ENCODE measurements at regions not wholly inside any gene's neighbourhood (a gene's known extent, or its start where the extent isn't known, plus 50 kb on each side); places are given as distances from the start of the nearest gene placed in this dataset.

GRCh38 chr2:242032780-242033656 is 163.5 kb downstream of the RTP5 start:
- H3K9ac ChIP-seq = no peak overlapping the region
- H3K9me3 ChIP-seq = peaks cover 6% of the 10 kb centered on the region
- H3K4me3 ChIP-seq = no peak overlapping the region
- H3K27ac ChIP-seq = no peak overlapping the region
- no peaks in the 10 kb centered on the region; the same call in 1 of the 2 replicates for H4K20me1 ChIP-seq
- H3K4me1 ChIP-seq = peaks cover 35% of the 10 kb centered on the region
- no peak overlapping the region for H3K4me2 ChIP-seq
- no peaks in the 10 kb centered on the region for H3K36me3 ChIP-seq
- peaks cover 24% of the 10 kb centered on the region; the same call in 1 of the 2 replicates for H3K27me3 ChIP-seq
- TF ChIP-seq Cebpa-rat (IDR thresholded peaks at IDR 0.05) = no peak

DNA sequence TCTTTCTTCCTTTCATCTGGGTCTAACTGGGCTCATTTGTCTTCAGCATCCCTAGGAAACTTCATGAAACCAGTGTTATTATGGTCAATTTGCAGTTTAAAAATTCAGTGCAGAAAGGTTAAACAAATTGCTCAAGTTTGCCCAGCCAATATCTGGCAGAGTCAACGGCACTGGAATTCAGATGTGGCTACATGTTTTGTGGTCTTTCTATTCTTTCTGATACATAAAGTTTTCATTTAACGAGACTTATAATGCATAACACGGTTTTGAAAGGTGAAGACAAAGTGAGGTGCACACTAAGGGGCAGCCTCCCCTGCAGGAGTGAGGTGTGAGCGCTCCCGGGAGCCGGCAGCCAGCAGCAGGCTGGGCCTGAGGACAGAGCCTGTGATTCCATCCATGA is 164.6 kb downstream of the RTP5 start:
- H3K9me3 ChIP-seq = no peaks in the 10 kb centered on the region
- no peak for TF ChIP-seq Cebpa-rat (IDR thresholded peaks at IDR 0.05)
- H3K4me2 ChIP-seq = no peak overlapping the region
- H3K9ac ChIP-seq = no peak overlapping the region
- no peak overlapping the region for H3K4me3 ChIP-seq
- H3K4me1 ChIP-seq = peaks cover 42% of the 10 kb centered on the region
- no peak overlapping the region for H3K27ac ChIP-seq
- H3K36me3 ChIP-seq = no peaks in the 10 kb centered on the region
- no peaks in the 10 kb centered on the region; the same call in 1 of the 2 replicates for H4K20me1 ChIP-seq
- H3K27me3 ChIP-seq = peaks cover 20% of the 10 kb centered on the region; the same call in 1 of the 2 replicates

GRCh38 chr2:242034996-242035814 is 165.7 kb downstream of the RTP5 start:
- H3K4me2 ChIP-seq = no peak overlapping the region
- no peak overlapping the region for H3K9ac ChIP-seq
- no peaks in the 10 kb centered on the region; the same call in 1 of the 2 replicates for H4K20me1 ChIP-seq
- H3K36me3 ChIP-seq = no peaks in the 10 kb centered on the region
- no peak overlapping the region for H3K27ac ChIP-seq
- no peak for TF ChIP-seq Cebpa-rat (IDR thresholded peaks at IDR 0.05)
- no peaks in the 10 kb centered on the region for H3K9me3 ChIP-seq
- H3K4me3 ChIP-seq = no peak overlapping the region
- H3K4me1 ChIP-seq = peaks cover 35% of the 10 kb centered on the region
- H3K27me3 ChIP-seq = peaks cover 18% of the 10 kb centered on the region; the same call in 1 of the 2 replicates

DNA sequence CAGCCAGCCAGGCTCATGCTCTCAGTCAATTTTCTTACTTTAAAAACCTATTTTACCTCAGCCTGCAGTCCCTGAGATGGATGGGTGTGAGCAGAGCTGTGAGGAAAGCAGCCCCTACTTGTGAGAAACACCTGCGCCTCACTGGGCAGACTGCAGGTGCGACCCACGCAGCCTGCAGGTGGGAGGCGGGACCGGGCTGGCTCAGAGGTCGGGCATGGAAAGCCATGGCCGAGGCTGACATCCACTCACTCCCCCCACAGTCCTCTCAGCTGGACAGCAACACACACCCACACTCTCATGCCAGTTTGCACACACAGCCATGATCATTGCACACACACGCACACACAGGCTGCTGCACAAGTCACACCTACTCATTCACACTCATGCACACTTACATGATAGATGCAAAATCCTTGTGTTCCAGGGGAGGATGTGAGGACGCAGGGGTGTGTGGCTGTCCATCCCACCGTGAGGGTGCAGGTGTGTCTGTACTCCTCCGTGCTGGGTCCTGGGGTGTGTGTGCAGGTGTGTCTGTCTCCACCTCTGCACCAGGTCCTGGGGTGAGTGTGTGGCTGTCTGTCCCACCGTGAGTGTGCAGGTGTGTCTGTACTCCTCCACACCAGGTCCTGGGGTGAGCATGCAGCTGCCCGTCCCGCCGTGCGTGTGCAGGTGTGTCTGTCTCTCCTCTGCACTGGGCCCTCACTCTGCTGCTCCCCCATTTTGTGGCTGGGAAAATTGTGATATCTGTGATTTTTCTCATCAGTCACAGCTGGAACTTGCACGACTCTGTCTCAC is 166.5 kb downstream of the RTP5 start:
- H4K20me1 ChIP-seq = no peaks in the 10 kb centered on the region; the same call in 1 of the 2 replicates
- peaks cover 8% of the 10 kb centered on the region for H3K9me3 ChIP-seq
- no peak overlapping the region for H3K27ac ChIP-seq
- no peak overlapping the region for H3K9ac ChIP-seq
- H3K4me3 ChIP-seq = no peak overlapping the region
- peaks cover 14% of the 10 kb centered on the region; the same call in 1 of the 2 replicates for H3K27me3 ChIP-seq
- peaks cover 26% of the 10 kb centered on the region for H3K4me1 ChIP-seq
- no peak overlapping the region for H3K4me2 ChIP-seq
- no peaks in the 10 kb centered on the region for H3K36me3 ChIP-seq
- TF ChIP-seq Cebpa-rat (IDR thresholded peaks at IDR 0.05) = no peak

DNA sequence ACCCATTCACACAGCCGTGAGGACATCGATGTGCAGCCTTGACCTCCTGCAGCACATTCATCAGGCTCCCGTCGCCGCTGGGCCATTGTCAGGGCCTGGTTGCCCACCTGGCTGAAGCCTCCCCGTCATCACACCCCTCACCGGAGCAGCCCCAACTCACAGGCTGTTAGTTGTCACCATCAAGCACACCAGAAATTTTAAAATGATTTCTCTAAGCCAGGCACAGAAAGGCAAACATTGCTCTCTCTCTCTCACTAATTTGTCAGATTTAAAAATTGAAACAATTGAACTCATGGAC is 167.1 kb downstream of the RTP5 start:
- no peak overlapping the region for H3K4me3 ChIP-seq
- no peak for TF ChIP-seq Cebpa-rat (IDR thresholded peaks at IDR 0.05)
- H3K9ac ChIP-seq = no peak overlapping the region
- no peak overlapping the region for H3K27ac ChIP-seq
- peaks cover 21% of the 10 kb centered on the region for H3K4me1 ChIP-seq
- no peaks in the 10 kb centered on the region for H3K36me3 ChIP-seq
- peaks cover 14% of the 10 kb centered on the region for H3K9me3 ChIP-seq
- H4K20me1 ChIP-seq = no peaks in the 10 kb centered on the region; the same call in 1 of the 2 replicates
- H3K4me2 ChIP-seq = no peak overlapping the region
- H3K27me3 ChIP-seq = peaks cover 8% of the 10 kb centered on the region; the same call in 1 of the 2 replicates

DNA sequence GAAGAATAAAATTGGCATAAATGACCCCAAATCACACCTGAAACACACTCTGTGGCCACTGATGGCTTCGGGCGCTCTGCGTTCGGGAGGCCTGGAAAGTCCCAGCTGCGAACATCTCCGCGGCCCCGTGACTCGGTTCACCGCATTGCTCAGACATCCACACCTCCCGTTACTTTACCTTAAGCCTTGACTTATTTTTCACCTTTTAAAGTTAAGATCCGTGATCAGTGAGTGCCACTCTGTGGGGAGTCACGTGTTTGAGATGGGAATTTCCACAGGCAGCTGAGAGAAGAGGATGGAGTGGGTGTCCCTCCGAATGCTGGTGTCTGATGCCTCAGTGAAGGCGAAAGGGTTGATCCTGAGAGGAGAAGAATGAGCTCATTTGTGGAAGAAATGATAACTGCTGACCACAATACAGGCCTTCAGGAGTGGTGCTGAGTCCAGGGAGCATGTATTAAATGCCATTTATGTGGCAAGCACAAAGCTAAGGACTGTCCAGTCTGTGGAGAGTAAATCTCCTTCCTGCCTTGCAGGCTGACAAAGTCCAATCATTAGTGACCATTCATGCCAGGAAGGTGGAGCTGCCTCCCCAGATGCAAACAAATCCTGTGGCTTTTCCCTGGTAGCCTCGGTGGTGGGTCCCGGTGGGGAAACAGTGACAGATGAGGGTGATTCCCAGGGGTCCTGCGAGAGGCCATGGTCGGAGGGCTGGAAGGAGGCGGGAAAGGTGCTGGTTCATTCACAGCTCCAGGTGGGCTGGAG is 168.8 kb downstream of the RTP5 start:
- H3K9me3 ChIP-seq = peaks cover 28% of the 10 kb centered on the region
- no peak overlapping the region for H3K27ac ChIP-seq

DNA sequence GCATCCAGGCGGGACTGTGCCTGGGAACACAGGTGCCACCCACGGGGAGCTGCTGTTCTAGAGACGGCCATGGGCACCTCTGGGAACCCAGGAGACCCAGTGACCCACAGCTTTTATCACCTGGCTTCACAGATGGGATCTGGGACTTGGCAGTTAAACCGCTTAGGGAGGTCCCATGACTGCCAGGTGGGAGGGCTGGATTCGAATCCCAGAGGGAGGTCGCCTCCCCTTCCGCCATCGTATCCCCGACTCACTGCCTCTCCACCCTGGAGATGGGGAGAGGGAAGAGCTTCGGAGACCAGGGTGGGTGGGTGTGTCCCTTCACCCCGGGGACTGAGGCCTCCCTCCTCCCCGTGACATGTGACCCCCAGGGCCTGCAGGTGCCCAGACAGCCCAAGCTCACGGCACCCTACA is 169.4 kb downstream of the RTP5 start:
- no peak overlapping the region for H3K9ac ChIP-seq
- H3K27ac ChIP-seq = no peak overlapping the region
- peaks cover 15% of the 10 kb centered on the region for H3K4me1 ChIP-seq
- peaks cover 28% of the 10 kb centered on the region for H3K9me3 ChIP-seq
- H3K4me3 ChIP-seq = no peak overlapping the region
- no peaks in the 10 kb centered on the region for H3K27me3 ChIP-seq
- H4K20me1 ChIP-seq = no peaks in the 10 kb centered on the region
- peak overlapping the region; percentile 39 for H3K4me2 ChIP-seq
- TF ChIP-seq Cebpa-rat (IDR thresholded peaks at IDR 0.05) = no peak
- no peaks in the 10 kb centered on the region for H3K36me3 ChIP-seq

More for the DNA sequence above, 168.8 kb downstream of the RTP5 start:
- Histone ChIP-seq H3K4me1 (peaks cover 15% of the 10 kb centered on the region), H3K36me3 (no peaks in the 10 kb centered on the region), H3K9ac (no peak overlapping the region), H3K4me3 (no peak overlapping the region), H3K27me3 (no peaks in the 10 kb centered on the region; the same call in 1 of the 2 replicates), H3K4me2 (peak overlapping the region; percentile 39), H4K20me1 (no peaks in the 10 kb centered on the region)
- no peak for TF ChIP-seq Cebpa-rat (IDR thresholded peaks at IDR 0.05)

- no peak for TF ChIP-seq Cebpa-rat (IDR thresholded peaks at IDR 0.05)
- H3K9me3 ChIP-seq = peaks cover 34% of the 10 kb centered on the region
- H3K36me3 ChIP-seq = no peaks in the 10 kb centered on the region
- peaks cover 15% of the 10 kb centered on the region for H3K4me1 ChIP-seq
- H4K20me1 ChIP-seq = no peaks in the 10 kb centered on the region
- H3K27ac ChIP-seq = no peak overlapping the region
- no peaks in the 10 kb centered on the region for H3K27me3 ChIP-seq
- H3K9ac ChIP-seq = no peak overlapping the region
- no peak overlapping the region for H3K4me2 ChIP-seq
- H3K4me3 ChIP-seq = no peak overlapping the region
These were observed 170.8 kb downstream of the RTP5 start for GRCh38 chr2:242040303-242040655.

DNA sequence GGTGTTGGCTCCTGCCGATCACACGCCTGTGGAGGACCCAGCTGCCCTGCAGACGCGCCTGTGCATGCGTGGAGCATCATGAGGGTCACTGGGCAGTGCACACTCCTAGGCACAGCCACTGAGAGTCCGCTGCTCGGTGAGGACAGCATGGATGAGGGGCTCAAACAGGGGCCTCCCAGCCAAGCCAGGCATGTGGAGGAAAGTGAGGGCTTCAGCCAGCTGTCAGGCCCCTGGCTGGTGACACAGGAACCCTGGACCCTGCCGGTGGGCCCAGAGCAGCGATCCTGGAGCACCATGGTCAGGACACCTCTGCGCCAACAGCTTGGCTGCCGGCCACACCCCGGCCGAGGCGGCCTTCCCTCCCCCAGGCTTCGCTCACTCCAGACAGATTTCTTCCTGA is 171.2 kb downstream of the RTP5 start:
- TF ChIP-seq Cebpa-rat (IDR thresholded peaks at IDR 0.05) = no peak
- H3K9ac ChIP-seq = no peak overlapping the region
- H3K9me3 ChIP-seq = peaks cover 38% of the 10 kb centered on the region
- no peaks in the 10 kb centered on the region for H3K36me3 ChIP-seq
- no peak overlapping the region for H3K4me2 ChIP-seq
- no peaks in the 10 kb centered on the region for H3K27me3 ChIP-seq
- no peaks in the 10 kb centered on the region for H4K20me1 ChIP-seq
- no peak overlapping the region for H3K27ac ChIP-seq
- no peak overlapping the region for H3K4me3 ChIP-seq
- H3K4me1 ChIP-seq = peaks cover 15% of the 10 kb centered on the region
